Fibroblast of pulmonary artery (primary cell): ENCODE measurements at regions not wholly inside any gene's neighbourhood (a gene's known extent, or its start where the extent isn't known, plus 50 kb on each side); places are given as distances from the start of the nearest gene placed in this dataset.

Source experiments
- DNase-seq: peaks from one replicate; pipeline ENCODE4 v3.0.0-alpha.2; 2010; ENCODE audit warnings: low read depth
- H3K4me3 ChIP-seq: replicated peaks from 2 replicates; pipeline ENCODE4 v1.5.1; 2011; ENCODE audit warnings: low read depth, mild to moderate bottlenecking, control low read depth, low read length, moderate library complexity
- TF ChIP-seq, protein P1 (sequence below): IDR thresholded peaks from 2 replicates; pipeline ENCODE4 v1.5.1; 2011; ENCODE audit warnings: mild to moderate bottlenecking, control low read depth, low read length, inconsistent platforms; ENCODE audit errors: missing control alignments

DNA sequence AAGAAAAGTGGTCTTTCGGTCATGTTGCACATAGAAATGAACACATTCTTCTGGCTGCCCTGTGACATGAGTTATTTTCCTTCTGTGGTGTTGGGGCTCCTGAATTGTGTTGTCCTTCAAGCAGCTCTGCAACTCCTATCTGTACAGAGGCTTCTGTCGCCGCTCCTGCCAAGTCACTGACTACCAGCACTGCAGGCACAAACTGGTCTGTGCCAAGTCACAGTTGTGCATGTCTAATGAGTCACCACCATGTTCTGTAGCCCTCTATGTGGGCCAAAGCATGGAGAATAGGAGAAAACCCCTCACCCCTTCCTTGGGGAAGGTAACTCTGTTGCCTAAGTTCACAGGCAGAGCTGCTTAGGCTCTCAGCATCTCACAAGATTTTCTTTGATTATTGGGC, 283.3 kb downstream of the RPL10L start:
- TF ChIP-seq, protein P1, sequence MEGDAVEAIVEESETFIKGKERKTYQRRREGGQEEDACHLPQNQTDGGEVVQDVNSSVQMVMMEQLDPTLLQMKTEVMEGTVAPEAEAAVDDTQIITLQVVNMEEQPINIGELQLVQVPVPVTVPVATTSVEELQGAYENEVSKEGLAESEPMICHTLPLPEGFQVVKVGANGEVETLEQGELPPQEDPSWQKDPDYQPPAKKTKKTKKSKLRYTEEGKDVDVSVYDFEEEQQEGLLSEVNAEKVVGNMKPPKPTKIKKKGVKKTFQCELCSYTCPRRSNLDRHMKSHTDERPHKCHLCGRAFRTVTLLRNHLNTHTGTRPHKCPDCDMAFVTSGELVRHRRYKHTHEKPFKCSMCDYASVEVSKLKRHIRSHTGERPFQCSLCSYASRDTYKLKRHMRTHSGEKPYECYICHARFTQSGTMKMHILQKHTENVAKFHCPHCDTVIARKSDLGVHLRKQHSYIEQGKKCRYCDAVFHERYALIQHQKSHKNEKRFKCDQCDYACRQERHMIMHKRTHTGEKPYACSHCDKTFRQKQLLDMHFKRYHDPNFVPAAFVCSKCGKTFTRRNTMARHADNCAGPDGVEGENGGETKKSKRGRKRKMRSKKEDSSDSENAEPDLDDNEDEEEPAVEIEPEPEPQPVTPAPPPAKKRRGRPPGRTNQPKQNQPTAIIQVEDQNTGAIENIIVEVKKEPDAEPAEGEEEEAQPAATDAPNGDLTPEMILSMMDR, result no peak
- H3K4me3 ChIP-seq, result no peak overlapping the region
- DNase-seq, result no peak

DNA sequence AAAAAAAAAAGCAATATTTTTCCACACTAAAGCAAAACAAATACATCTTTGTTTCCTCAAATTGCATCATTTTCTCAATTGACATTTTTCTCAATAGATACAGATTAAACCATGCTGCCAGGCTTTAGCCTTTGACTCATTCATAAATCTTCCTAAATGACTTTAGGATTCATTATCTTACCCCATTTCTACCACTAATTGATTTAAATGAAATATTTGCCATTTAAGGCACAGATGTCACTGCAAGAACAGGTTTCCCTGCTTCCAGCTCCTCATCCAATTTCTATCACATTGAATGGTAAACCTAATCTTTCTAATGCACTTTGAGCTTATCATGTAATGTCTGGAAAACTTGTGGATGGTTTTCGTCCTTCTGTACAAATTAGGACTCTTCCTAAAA, 298.7 kb downstream of the RPL10L start:
- no peak overlapping the region for H3K4me3 ChIP-seq
- TF ChIP-seq, protein P1, result no peak

DNA sequence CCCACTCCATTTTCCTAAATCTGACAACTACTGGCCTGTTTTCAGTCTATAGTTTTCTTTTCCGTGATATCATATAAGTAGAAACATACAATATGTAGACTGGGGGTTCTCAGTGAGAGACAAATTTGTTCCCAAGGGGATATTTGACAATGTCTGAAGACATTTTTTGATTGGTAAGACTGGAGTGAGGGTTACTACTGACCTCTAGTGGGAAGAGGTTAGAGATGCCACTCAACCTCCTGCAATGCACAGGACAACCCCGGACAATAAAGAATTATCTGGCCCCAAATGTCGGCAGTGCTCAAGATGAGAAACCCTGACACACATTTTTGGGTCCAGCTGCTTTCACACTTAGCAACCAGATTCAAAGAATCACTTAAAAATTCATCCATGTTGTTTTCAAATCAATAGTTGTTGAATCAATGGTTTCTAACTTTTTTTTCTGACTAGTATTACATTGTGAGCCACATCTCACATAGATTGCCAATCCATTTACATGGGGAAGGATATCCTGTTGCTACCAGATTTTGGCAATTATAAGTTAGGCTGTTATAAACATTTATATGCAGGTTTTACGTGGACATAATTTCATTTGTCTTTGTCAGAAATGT, 307.1 kb downstream of the RPL10L start:
- TF ChIP-seq, protein P1, result peak; percentile 16
- peak; percentile 2 for DNase-seq
- H3K4me3 ChIP-seq, result no peak overlapping the region

More for the DNA sequence above, 298.7 kb downstream of the RPL10L start:
- DNase-seq, result no peak

DNA sequence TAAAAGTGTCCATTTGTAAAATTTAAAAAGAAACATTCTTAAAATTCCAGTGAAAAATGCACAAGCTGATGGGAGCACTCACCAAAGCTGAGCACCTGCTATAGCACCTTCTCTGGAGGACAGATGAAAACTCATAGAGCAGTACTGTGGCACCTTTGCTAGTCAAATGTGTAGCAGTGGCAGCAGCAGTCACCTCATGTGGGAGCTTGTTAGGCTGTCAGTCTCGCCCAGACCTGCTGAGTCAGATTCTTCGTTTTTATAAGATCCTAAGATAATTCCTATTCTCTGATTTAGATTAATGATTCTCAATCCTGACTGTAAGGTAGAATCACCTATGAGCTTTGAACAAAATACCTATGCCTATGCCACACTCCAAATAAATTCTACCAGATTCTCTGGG, 325.8 kb downstream of the RPL10L start:
- TF ChIP-seq, protein P1, result no peak
- no peak overlapping the region for H3K4me3 ChIP-seq
- DNase-seq, result no peak

DNA sequence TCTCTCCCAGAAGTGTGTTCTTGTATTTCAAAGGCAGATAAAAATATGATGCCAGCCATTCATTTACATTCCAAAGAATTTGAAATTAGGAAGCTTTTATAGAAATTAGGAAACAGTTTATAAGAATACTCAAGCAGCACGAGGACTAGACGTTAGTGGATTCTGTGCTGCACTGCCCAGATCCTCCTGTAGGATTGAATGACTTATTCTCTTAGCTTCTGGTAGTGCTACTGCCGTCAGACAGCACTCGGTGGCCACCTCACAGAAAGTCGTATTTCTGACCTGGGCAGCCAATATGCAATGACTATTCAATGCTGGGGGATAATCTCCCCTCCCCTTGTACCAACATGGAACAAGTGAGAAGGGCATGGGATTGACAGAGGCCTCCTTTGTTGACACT, 326.4 kb downstream of the RPL10L start:
- no peak for DNase-seq
- TF ChIP-seq, protein P1, result no peak
- H3K4me3 ChIP-seq, result no peak overlapping the region

DNA sequence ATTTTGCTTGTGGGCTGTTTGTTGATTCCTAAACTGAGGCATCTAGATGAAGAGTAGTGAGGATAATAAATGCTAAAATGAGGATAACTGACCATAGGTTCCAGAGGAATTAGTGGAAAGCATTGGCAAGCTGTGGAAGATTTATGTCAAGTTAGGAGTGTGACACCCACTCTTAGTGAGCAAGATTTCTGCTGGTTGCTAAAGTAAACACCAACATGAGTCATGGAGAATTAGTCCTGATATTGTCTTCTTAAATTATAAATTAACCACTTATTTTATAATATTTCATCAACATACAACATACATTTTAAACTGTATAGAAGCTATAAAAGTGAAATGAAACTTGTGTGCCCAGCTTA, 328.2 kb downstream of the RPL10L start:
- TF ChIP-seq, protein P1, result no peak
- no peak overlapping the region for H3K4me3 ChIP-seq
- DNase-seq, result no peak

DNA sequence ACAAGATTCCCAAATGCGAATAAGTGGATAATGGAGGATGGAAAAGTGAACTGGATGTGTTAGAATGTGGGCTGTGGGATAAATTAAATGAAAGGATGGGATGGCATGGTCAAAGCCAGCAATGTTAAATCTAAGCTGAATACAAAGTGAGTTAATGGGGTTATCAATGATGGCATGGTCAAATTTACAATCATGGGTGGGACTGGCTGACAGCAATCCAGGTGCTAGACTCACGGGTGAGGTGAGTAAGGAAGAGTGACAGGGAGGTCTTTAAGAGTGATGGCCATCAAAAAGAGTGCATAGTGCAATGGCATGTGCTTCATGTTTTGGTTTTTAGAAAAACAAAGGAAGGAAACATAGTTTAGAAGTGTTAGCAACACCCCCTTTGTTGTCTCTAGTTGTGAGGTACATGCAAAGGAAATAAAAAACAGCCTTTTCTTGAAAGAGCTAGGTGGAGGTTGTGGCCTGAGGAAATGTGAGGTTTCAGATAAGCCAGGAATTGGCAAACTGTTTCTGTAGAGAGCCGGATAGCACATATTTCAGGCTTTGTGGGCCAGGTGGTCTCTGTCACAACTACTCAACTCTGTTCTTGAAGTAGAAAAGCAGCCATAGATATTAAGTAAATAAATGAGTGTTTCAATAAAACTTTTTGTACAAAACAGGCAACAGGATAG, 328.7 kb downstream of the RPL10L start:
- DNase-seq, result no peak
- H3K4me3 ChIP-seq, result no peak overlapping the region
- TF ChIP-seq, protein P1, result no peak
